Activated naive CD4-positive, alpha-beta T cell treated with anti-CD3 and anti-CD28 coated beads, Interleukin-2, amount 50 U/mL, for 72 hours (primary cell): ENCODE measurements at regions not wholly inside any gene's neighbourhood (a gene's known extent, or its start where the extent isn't known, plus 50 kb on each side); places are given as distances from the start of the nearest gene placed in this dataset.

ENCODE experiments used
- ATAC-seq, 2 donors: fragments of 150-1000 bp; cut with Tn5 transposase; 2 replicates each; pipeline ENCODE4 v1.10.0; 2021; ENCODE audit warnings: mild to moderate bottlenecking in 2 of 2, moderate library complexity in 2 of 2
- DNase-seq, 2 donors: peaks; one replicate each; pipeline ENCODE4 v3.0.0; 2021 to 2022; ENCODE audit warnings: low spot score in 2 of 2
- H3K27ac Mint-ChIP-seq, 2 donors: one replicate each; pipeline ENCODE4 v1.8.0; 2022; ENCODE audit warnings: mild to moderate bottlenecking in 2 of 2, mixed read lengths in 2 of 2
- H3K36me3 Mint-ChIP-seq, 2 donors: one replicate each; pipeline ENCODE4 v1.8.0; 2022; ENCODE audit warnings: mixed read lengths in 2 of 2
- H3K9me3 Mint-ChIP-seq, 2 donors: one replicate each; pipeline ENCODE4 v1.8.0; 2022; ENCODE audit warnings: mixed read lengths in 2 of 2

DNA sequence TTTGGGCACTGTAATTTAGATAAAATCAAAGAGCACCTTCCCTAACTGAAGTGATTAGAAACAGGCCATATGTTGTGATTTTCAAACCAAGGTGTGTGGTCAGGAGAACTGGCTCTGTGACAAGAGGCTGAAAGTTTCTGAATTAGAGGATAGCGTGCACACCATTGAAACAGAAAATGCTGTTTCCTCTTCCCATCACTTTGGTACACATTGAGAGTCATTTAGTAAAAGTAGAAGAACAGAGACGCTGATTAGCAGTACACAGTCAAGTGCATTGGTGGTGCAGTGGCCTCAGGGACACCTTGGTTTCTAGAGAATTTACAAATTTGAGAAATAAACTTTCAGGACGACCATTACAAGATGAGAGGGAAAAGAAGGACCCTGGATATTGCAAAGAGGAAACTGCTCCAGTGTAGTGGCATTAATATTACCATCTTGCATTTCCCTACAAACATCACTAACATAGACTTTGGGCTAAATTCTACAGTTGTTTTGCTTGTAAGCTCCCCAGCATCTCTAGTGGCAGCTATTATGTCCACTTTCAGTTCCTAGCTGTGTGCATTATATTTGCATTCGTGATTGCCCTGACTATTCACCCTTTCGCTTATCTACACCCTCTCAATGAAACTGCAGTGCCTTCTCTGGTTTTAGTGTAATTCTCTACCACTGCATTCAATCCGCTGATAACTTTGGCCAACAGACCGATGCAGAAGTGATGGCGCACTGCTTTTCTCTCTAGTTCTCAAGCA is 728.1 kb upstream of the GRM7 start:
- Mint-ChIP-seq H3K9me3 (peaks cover 15 to 16% of the 10 kb centered on the region in 2 donors), H3K27ac (no peak overlapping the region), H3K36me3 (no peaks in the 10 kb centered on the region)
- ATAC-seq: no peak
- no peak for DNase-seq

DNA sequence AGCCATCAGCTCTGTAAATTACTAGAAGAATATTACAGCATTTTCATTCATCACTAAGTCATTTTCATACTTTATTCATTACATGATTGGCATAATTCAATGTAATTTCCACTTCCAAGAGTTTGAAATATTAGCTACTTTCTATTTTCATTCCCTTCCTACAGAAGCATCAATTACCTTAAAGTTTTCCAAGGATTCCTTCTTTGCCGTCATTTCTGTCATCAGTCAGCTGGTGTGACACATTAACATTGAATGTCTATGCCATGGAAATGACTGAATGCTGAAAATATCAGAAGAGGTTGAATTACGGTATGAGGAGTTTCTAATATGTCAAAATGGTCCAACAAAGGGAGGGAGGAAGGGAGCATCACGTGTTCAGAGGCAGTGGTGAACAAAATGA is 718.2 kb upstream of the GRM7 start:
- Mint-ChIP-seq H3K27ac (no peak overlapping the region), H3K36me3 (no peaks in the 10 kb centered on the region), H3K9me3 (peaks cover 6 to 8% of the 10 kb centered on the region in 2 donors)
- DNase-seq (no peak), ATAC-seq (no peak)

DNA sequence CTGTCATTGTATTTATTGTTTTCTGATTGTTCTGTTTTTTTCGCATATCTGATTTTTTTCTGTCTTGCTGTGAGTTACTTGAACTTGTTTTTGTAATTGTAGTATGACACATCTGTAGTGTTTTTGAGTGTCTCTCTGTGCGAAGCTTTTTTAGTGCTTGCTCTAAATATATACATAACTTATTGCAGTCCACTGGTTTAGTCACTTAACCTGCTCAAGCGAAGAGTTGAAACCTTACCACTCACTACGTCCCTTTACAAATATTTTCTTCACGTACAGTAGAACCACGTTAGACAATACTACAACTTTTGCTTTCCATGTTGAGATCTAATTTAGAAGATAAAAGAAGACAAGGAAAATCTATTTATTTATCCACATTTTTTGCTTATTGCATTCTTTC is 713.0 kb upstream of the GRM7 start:
- Mint-ChIP-seq H3K27ac (no peak overlapping the region), H3K36me3 (peaks cover 0 to 4% of the 10 kb centered on the region in 2 donors), H3K9me3 (peaks cover 9 to 11% of the 10 kb centered on the region in 2 donors)
- DNase-seq: no peak
- ATAC-seq: no peak

DNA sequence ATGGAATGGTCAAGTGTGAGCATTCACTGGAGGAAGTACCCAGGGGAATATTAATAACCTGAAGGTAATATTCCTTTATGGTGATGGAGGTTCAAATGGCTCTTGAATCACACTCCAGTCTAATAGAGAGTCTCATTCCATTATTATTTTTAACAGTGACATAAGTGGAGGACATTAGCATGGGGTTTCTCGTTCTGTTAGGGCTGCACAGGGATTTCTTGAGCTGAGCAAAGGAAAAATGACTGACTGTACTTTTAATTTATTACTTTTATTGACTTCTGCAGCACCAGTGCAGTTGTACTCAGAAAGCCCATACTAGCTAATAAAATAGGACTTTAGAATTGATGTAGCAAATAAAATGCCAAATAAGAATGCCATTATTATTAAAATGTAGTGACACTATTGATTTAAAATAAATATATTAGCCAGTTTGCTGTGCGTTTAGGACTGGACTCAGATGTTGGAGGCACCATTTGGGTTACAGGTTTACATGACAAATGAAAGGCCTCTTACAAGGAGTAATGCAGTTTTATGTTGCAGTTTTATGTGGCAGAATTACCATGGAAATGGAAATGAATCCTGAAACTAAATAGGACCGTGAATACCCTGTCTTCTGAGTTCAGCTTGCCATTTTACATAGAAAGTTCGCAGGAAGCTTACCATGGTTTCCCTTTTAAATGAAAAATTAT is 705.1 kb upstream of the GRM7 start:
- Mint-ChIP-seq H3K9me3 (peaks cover 4 to 5% of the 10 kb centered on the region in 2 donors), H3K27ac (no peak overlapping the region), H3K36me3 (no peaks in the 10 kb centered on the region)
- DNase-seq (no peak), ATAC-seq (no peak)

DNA sequence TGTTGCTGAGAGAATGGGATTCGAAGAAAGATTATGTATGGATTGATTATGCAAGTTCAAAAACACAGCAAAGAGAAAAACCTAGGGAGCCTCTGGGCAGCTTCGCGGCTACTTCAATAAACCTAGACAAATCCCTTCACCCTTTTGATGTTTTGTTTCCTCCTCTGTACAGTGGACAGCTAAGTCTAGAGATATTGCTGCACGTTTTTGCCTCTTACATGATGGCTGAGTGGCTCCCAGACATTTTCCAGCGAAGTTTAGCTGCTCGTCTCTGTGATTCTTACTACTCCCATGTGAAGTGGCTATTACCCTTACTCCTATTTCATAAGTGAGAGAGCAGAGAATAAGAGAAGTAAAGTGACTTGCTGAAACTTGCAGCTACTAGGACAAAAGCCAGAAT is 695.0 kb upstream of the GRM7 start:
- Mint-ChIP-seq H3K36me3 (no peaks in the 10 kb centered on the region), H3K9me3 (peaks cover 9 to 13% of the 10 kb centered on the region in 2 donors), H3K27ac (no peak overlapping the region)
- ATAC-seq (no peak), DNase-seq (no peak)

DNA sequence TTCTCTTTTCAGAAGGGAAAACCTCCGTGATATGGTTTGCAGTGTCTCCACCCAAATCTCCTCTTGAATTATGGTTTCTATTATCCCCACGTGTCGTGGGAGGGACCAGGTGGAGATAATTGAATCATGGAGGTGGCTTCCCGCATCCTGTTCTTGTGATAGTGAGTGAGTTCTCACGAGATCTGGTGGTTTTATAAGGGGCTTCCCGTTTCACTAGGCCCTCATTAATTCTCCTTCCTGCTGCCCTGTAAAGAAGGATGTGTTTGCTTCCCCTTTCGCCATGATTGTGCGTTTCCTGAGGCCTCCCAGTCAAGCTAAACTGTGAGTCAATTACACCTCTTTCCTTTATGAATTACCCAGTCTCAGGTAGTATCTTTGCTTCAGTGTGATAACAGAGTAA is 692.7 kb upstream of the GRM7 start:
- Mint-ChIP-seq H3K27ac (no peak overlapping the region), H3K9me3 (peaks cover 9 to 10% of the 10 kb centered on the region in 2 donors), H3K36me3 (no peaks in the 10 kb centered on the region)
- DNase-seq (no peak), ATAC-seq (no peak)

DNA sequence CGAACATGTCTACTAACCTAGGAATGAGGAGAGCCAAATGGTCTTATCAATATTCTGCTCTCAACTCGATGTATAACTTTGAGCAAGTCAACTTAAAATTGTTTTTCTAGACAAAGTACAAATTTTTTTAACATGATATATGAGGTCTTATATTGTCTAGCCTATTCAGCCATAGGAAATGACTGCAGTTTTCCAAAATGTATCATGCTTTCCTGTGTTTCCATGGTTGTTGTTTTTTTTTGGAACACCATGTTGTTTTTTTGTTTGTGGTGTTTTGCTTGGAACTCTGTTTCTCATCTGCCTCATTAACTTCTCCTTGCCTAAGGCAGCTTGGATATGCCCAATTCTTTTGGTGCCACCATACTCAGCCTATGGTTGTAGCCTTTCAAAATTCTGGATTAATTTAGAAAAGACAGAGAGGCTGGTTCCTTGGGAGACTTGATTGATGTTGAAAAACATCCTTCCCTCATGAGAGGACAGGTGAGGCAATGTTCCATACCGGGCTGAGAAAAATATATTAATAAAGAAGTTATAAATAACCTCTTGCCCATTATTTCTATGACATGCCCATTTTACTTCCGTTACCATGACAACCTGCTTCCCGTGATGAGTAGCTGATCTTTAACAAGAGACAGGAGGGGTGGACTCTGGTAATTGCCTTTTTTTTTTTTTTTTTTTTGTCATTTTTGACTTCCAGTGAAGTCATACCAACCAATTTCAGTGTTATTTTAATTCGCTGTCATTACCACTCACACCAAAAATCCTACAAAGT is 687.9 kb upstream of the GRM7 start:
- H3K36me3 Mint-ChIP-seq: no peaks in the 10 kb centered on the region
- no peak overlapping the region for H3K27ac Mint-ChIP-seq
- peaks cover 12 to 13% of the 10 kb centered on the region in 2 donors for H3K9me3 Mint-ChIP-seq
- ATAC-seq (no peak), DNase-seq (no peak)

DNA sequence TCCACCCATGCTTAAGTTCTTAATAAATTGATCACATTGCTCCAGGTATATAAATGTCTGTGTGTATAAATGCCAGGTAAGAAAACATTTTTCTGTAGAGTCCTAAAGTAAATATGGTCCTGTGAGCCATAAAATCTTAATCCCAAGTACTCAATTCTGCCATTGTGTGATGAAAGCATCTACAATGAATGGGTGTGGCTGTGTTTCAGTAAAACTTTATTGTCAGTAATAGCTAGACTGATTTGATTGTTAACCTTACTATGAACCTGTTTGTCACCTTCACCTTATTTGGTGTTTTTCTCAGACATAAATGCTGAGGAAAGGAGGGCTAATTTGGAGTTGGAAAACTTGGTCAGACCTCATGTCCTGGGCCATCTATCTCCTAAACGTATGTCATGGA is 683.5 kb upstream of the GRM7 start:
- Mint-ChIP-seq H3K36me3 (no peaks in the 10 kb centered on the region), H3K9me3 (peaks cover 4 to 5% of the 10 kb centered on the region in 2 donors), H3K27ac (no peak overlapping the region)
- ATAC-seq (no peak), DNase-seq (no peak)

DNA sequence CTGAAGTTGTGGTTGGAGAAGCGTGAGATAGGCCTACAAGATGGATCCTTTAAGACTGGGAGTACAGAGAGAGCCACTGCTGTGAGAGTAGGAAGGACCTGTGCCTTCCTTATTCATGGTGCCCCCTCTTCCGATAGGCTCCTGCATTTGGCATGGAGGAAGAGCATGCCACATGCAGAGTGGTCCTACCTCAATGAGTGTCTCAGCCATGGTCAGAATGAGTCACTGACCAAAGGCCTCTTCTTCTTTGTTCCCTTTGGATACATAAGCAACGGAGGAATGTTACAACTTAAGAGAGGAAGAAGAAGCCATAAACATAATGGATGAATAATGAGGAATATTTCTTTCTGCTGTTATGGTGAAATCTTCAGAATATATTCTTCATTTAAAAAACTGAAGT is 681.2 kb upstream of the GRM7 start:
- H3K36me3 Mint-ChIP-seq: no peaks in the 10 kb centered on the region
- DNase-seq: no peak
- no peak for ATAC-seq
- peaks cover 2 to 8% of the 10 kb centered on the region in 2 donors for H3K9me3 Mint-ChIP-seq
- no peak overlapping the region for H3K27ac Mint-ChIP-seq

DNA sequence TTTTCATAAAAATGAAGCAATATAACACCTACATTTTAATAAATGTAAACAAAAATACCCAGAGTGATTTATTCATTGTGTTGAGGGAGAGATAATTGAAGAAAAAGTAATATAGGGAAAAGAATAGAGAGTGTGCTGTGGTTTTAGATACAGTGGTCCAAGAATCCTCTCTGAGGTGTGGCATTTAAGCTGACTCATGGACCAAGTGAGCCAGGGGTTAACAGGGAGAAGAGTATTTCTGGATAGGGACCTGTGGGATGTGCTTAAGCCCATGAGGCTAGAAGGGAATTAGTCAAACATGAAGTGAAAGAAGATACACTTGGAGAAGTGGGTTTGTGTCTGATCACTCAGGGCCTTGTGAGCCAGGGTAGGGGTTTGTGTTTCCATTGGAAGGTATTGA is 680.7 kb upstream of the GRM7 start:
- H3K9me3 Mint-ChIP-seq: peaks cover 3 to 9% of the 10 kb centered on the region in 2 donors
- no peaks in the 10 kb centered on the region for H3K36me3 Mint-ChIP-seq
- H3K27ac Mint-ChIP-seq: no peak overlapping the region
- no peak for DNase-seq
- no peak for ATAC-seq

DNA sequence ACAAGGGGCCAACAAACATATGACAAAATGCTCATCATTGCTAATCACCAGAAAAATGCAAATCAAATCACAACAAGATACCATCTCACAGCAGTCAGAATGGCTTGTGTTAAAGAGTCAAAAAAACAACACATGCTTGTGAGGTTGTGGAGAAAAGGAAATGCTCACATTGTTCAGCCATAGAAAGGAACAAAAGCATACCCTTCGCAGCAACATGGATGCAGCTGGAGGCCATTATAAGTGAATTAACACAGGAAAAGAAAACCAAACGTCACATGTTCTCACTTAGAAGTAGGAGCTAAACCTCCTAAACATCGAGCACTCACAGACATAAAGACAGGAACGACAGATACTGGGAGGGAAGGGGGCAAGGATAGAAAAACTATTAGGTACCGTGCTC is 678.4 kb upstream of the GRM7 start:
- ATAC-seq (no peak), DNase-seq (no peak)
- Mint-ChIP-seq H3K36me3 (no peaks in the 10 kb centered on the region), H3K9me3 (peaks cover 3 to 9% of the 10 kb centered on the region in 2 donors), H3K27ac (no peak overlapping the region)

DNA sequence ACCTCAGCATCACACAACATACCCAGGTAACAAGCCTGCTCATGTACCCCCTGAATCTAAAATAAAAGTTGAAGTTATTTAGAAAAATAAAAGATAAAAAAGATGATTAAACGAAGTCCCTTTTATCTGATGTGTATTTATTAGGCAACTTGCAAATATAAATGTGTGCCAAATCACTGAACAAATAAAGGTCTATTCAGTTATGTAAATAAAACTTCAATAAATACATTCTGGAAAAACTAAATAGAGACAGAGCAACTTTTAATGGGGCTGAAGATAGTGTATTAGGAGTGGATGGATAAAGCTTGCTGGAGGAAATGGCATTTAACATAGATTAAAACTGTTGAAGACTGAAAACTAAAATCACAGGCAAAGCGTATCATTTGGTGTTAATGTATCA is 678.0 kb upstream of the GRM7 start:
- no peaks in the 10 kb centered on the region for H3K36me3 Mint-ChIP-seq
- no peak overlapping the region for H3K27ac Mint-ChIP-seq
- H3K9me3 Mint-ChIP-seq: peaks cover 7 to 9% of the 10 kb centered on the region in 2 donors
- DNase-seq (no peak), ATAC-seq (no peak)

DNA sequence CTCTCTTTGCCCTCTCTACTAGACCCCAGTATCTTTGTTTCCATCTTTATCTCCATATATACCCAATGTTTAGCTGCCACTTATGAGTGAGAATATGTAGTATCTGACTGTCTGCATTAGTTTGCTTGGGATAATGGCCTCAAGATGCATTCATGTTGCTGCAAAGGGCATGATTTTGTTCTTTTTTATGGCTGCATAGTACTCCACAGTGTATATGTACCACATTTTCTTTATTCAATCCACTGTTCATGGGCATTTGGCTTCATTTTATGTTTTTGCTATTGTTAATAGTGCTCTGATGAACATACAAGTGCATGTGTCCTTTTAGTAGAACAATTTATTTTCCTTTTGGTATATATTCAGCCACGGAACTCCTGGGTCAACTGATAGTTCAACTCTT is 671.5 kb upstream of the GRM7 start:
- H3K9me3 Mint-ChIP-seq: peaks cover 7 to 8% of the 10 kb centered on the region in 2 donors
- ATAC-seq (no peak), DNase-seq (no peak)
- H3K36me3 Mint-ChIP-seq: no peaks in the 10 kb centered on the region
- H3K27ac Mint-ChIP-seq: no peak overlapping the region

DNA sequence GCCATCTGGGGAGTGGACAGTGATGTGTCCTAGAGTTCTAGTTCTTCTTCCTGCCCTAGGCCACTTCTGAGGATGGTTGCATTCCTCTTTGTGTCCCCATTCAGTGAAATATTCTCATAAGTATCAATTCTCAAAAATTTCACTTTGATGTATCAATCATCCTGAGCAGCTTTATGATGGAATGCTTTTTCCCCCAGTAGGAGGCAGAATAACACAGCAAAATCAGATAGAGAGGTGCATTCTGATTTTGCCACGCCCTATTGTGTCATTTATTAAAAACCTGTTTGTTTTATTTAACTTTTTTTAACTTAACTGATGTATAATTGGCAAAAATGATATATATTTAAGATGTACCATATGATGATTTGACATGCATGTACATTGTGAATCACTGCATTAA is 656.0 kb upstream of the GRM7 start:
- DNase-seq (no peak), ATAC-seq (no peak)
- Mint-ChIP-seq H3K27ac (no peak overlapping the region), H3K9me3 (peaks cover 3 to 4% of the 10 kb centered on the region in 2 donors), H3K36me3 (peaks cover 0 to 6% of the 10 kb centered on the region in 2 donors)

DNA sequence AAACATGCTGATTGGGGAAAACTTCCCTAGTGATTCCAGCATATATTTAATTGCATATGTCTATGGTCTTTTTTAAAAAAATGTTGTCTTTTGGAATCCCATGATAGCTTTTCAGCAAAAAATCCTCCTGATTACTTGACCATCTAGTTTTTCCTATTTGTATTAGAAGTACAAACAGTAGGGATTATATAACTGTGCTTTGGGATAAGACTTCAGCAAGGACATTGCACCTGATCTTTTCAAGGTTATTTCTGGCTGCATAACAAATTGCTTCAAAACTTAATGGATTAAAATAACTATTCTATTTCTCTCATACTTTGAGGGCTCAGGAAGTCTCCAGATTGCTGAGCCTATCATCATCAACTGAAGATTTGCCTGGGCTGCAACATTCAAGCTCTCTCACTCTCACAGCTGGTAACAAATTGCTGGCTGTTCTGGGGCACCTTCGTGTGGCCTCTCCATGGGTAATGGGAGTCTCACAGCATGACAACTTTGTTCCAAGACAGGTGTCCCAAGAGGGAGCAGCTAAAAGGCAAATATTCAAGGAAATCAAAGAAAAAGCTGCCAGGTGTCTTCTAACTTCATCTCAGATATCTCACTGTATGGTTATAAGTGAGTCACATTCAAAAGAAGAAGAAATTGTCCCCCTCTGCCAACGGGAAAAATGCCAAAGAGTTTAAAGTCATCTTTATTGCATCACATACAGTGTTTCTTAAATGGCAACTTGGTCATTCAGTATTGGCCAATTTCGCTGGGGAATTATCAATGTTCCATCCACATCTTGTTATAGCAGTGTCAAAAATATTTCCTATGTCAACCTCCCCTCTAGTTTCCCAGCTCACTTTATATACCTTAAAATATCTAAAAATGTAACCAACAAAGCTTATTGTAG is 644.5 kb upstream of the GRM7 start:
- H3K36me3 Mint-ChIP-seq: no peaks in the 10 kb centered on the region
- DNase-seq: no peak

DNA sequence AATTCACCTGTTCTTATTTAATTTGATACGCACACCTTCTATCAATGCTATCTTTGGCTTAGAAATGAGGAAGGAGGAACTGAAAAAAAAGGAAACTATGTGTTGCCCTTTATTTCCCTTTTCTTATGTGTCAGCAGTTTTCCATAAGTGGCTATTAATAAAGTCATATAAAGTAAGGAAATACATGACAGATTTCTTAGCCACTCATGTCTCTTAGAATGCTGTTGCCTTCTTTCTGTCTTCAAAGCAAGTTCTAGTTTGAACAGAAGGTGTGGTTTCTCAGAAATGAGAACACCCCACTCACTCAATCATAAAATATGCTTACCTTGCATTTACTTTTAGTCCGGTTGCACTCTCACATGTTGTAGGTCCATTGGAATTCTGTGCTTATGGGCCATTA is 640.5 kb upstream of the GRM7 start:
- ATAC-seq: no peak
- no peaks in the 10 kb centered on the region for H3K36me3 Mint-ChIP-seq
- H3K9me3 Mint-ChIP-seq: no peaks in the 10 kb centered on the region
- DNase-seq: no peak
- H3K27ac Mint-ChIP-seq: no peak overlapping the region

More for the DNA sequence above, 644.5 kb upstream of the GRM7 start:
- no peak overlapping the region for H3K27ac Mint-ChIP-seq
- no peak for ATAC-seq
- H3K9me3 Mint-ChIP-seq: no peaks in the 10 kb centered on the region
